ENCODE measurements at regions not wholly inside any gene's neighbourhood (a gene's known extent, or its start where the extent isn't known, plus 50 kb on each side); places are given as distances from the start of the nearest gene placed in this dataset.
"Not testable (repeated sequence)": the region's sequence is repeated elsewhere in the genome, so short reads cannot be mapped to it uniquely, and the experiment has no call there.

- H3K9me3 ChIP-seq; H3K4me1 ChIP-seq; H3K27me3 ChIP-seq; DNase-seq; H3K36me3 ChIP-seq; H3K4me3 ChIP-seq (ENCODE audit: low read depth, low read length): not testable (repeated sequence)
Observed at GRCh38 chr7:35921338-35921737, 120.5 kb downstream of the SEPTIN7 start.

GRCh38 chr7:35924668-35925067 is 123.8 kb downstream of the SEPTIN7 start:
- peak; percentile 56 for DNase-seq
- H3K36me3 ChIP-seq; H3K4me3 ChIP-seq (ENCODE audit: low read depth, low read length); H3K9me3 ChIP-seq; H3K4me1 ChIP-seq; H3K27me3 ChIP-seq: not testable (repeated sequence)

DNA sequence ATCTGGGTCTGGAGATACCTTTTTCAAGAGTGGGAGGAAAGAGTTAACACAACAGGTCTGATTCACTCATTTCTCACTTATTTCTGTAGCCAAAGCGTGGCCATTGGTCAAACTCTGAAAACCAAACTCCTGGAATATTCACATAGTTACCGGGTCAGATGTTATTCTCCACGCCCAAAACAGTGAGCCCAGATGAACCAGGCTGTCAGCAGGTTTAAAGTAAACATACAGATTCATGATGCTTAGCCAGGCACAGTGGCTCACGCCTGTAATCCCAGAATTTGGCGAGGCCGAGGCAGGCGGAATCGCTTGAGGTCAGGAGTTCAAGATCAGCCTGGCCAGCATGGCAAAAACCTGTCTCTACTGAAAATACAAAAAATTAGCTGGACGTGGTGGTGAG is 126.1 kb downstream of the SEPTIN7 start:
- DNase-seq; H3K4me1 ChIP-seq; H3K9me3 ChIP-seq; H3K4me3 ChIP-seq (ENCODE audit: low read depth, low read length); H3K27me3 ChIP-seq; H3K36me3 ChIP-seq: not testable (repeated sequence)

GRCh38 chr7:35931134-35931533 is 130.3 kb downstream of the SEPTIN7 start:
- not testable (repeated sequence) for H3K4me3 ChIP-seq (ENCODE audit: low read depth, low read length); DNase-seq; H3K9me3 ChIP-seq; H3K36me3 ChIP-seq; H3K4me1 ChIP-seq; H3K27me3 ChIP-seq

- not testable (repeated sequence) for DNase-seq; H3K4me1 ChIP-seq; H3K27me3 ChIP-seq; H3K36me3 ChIP-seq; H3K9me3 ChIP-seq; H3K4me3 ChIP-seq (ENCODE audit: low read depth, low read length)
Observed at GRCh38 chr7:35931551-35931950, 130.7 kb downstream of the SEPTIN7 start.

DNA sequence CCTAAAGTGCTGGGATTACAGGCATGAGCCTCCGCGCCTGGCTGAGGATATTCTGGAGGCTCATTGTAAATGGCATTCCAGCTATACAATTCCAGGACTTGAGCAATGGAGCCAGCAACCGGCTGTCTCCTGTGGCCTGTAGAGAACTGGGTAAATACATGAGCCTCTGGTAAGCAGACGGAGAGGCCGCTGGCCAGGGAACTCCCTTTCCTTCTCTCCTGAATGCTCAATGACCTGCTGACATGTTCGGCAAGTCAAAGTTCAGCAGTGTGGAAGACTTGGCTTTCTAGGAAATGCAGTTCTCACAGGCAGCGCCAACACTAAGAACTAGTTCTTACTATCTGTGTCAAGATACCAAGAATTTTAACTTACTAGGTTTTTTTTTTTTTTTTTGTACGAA is 139.8 kb downstream of the SEPTIN7 start:
- H3K27me3 ChIP-seq; DNase-seq; H3K36me3 ChIP-seq; H3K4me3 ChIP-seq (ENCODE audit: low read depth, low read length); H3K9me3 ChIP-seq; H3K4me1 ChIP-seq: not testable (repeated sequence)

DNA sequence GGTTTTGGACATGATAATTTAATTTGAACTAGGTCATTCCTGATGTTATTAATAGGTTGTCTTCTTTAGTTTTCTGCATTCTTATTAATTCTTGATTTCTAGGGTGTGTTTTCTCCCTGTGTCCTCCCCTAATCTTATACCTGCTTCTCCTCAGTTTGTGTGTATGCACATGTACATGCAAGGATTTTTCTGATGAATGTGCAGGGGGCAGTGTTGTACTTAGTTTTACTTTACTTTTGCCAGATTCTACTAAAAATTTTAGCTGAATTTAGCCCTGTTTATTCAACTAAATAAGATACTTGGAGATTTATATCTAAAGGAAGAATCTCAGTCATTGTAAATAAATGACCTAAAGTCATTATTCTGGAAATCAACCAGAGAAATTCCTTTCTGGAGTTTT is 144.8 kb downstream of the SEPTIN7 start:
- H3K9me3 ChIP-seq, DNase-seq: not testable (repeated sequence)

DNA sequence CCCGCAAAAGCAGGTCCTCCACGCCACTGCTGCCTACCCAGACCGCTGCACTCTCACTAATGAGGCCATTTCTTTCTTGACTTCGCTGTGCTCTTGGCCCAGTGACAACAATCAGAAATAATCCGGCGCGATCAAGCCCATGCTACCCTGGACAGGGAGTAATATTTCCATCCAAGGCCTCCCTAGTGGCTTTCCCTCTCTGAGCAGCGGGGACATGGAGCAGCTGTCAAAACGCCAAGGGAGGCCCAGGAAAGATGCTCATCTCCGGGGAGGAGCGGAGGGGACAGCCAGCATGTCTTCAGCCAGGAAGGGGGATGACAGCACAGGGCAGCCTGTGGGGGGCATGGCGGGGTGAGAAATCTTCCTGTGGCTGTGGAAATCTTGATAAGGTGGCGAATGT is 154.9 kb downstream of the SEPTIN7 start:
- not testable (repeated sequence) for H3K9me3 ChIP-seq, H3K27me3 ChIP-seq, H3K36me3 ChIP-seq, H3K4me1 ChIP-seq
- DNase-seq, result peak; percentile 37
- H3K4me3 ChIP-seq (ENCODE audit: low read depth, low read length), result peak overlapping the region; percentile 45

More for the DNA sequence above, 144.8 kb downstream of the SEPTIN7 start:
- not testable (repeated sequence) for H3K4me1 ChIP-seq; H3K4me3 ChIP-seq (ENCODE audit: low read depth, low read length); H3K27me3 ChIP-seq; H3K36me3 ChIP-seq

DNA sequence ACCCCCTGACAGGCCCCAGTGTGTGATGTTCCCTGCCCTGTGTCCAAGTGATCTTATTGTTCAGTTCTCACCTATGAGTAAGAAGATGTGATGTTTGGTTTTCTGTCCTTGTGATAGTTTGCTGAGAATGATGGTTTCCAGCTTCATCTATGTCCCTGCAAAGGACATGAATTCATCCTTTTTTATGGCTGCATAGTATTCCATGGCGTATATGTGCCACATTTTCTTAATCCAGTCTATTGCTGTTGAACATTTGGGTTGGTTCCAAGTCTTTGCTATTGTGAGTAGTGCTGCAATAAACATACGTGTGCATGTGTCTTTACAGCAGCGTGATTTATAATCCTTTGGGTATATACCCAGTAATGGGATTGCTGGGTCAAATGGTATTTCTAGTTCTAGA is 156.1 kb downstream of the SEPTIN7 start:
- DNase-seq; H3K27me3 ChIP-seq; H3K4me1 ChIP-seq; H3K36me3 ChIP-seq; H3K4me3 ChIP-seq (ENCODE audit: low read depth, low read length); H3K9me3 ChIP-seq: not testable (repeated sequence)

DNA sequence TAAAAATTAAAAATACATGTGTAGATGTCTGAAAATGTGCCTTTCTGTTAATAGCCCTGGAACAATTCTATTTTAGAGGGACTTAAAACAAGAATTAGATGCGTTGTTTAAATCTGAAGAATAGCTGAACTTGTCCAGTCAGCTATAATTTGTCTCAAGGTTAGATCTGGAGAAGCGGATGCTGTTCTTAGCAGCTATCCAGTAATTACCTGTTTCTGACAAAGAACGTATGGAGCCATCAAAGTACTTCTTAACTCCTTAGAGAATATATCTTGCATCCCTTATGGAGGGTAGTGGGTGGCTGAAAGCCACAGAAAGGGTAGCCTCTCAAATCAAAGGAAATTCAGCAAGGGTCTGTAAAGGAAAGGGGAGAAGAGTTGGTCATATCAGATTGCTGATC is 160.4 kb downstream of the SEPTIN7 start:
- not testable (repeated sequence) for H3K4me3 ChIP-seq (ENCODE audit: low read depth, low read length); DNase-seq

GRCh38 chr7:35962607-35963006 is 161.8 kb downstream of the SEPTIN7 start:
- not testable (repeated sequence) for H3K9me3 ChIP-seq; H3K4me3 ChIP-seq (ENCODE audit: low read depth, low read length); H3K27me3 ChIP-seq; H3K36me3 ChIP-seq; DNase-seq; H3K4me1 ChIP-seq

More for the DNA sequence above, 160.4 kb downstream of the SEPTIN7 start:
- not testable (repeated sequence) for H3K27me3 ChIP-seq, H3K9me3 ChIP-seq, H3K36me3 ChIP-seq, H3K4me1 ChIP-seq

GRCh38 chr7:35967366-35968139 is 166.7 kb downstream of the SEPTIN7 start:
- Histone ChIP-seq H3K27me3 (no peaks in the 10 kb centered on the region), H3K4me3 (ENCODE audit: low read depth, low read length) (no peak overlapping the region), H3K36me3 (no peaks in the 10 kb centered on the region), H3K9me3 (no peaks in the 10 kb centered on the region), H3K4me1 (no peaks in the 10 kb centered on the region)
- no peak for TF ChIP-seq CTCF (IDR thresholded peaks at IDR 0.05; ENCODE audit: low read depth, low read length)
- no peak for DNase-seq

Data from BE2C (cell line).